ENCODE measurements at regions not wholly inside any gene's neighbourhood (a gene's known extent, or its start where the extent isn't known, plus 50 kb on each side); places are given as distances from the start of the nearest gene placed in this dataset.

DNA sequence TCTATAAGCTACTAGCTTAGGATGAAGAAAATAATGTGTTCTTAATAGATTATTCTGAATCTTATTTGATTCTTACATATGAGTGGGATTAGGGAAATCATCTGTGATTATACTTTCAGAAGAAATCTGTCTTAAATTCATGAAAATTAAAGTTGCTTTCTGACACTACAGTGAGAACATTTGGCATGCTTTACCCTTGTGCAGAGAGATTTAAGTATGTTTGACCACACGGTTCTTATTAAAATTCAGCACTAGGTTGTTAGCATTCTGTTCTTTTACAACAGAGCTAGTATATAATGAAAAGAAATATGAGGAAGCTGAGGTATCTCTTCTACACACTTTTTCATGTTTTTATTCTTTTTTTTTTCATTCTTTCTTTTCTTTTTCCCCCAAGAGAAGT, 2723.9 kb downstream of the PCDH9 start:
- TF ChIP-seq, protein P1, sequence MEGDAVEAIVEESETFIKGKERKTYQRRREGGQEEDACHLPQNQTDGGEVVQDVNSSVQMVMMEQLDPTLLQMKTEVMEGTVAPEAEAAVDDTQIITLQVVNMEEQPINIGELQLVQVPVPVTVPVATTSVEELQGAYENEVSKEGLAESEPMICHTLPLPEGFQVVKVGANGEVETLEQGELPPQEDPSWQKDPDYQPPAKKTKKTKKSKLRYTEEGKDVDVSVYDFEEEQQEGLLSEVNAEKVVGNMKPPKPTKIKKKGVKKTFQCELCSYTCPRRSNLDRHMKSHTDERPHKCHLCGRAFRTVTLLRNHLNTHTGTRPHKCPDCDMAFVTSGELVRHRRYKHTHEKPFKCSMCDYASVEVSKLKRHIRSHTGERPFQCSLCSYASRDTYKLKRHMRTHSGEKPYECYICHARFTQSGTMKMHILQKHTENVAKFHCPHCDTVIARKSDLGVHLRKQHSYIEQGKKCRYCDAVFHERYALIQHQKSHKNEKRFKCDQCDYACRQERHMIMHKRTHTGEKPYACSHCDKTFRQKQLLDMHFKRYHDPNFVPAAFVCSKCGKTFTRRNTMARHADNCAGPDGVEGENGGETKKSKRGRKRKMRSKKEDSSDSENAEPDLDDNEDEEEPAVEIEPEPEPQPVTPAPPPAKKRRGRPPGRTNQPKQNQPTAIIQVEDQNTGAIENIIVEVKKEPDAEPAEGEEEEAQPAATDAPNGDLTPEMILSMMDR (IDR thresholded peaks at IDR 0.05): no peak
- no peak for TF ChIP-seq POLR2A (IDR thresholded peaks at IDR 0.05)

Data from ovary (tissue), 3 donors.